AG04450 (cell line): ENCODE measurements at regions not wholly inside any gene's neighbourhood (a gene's known extent, or its start where the extent isn't known, plus 50 kb on each side); places are given as distances from the start of the nearest gene placed in this dataset.

Experiments used
- CTCF ChIA-PET: fragments of 300-600, 350-600 bp; formaldehyde crosslinking; extraction: SDS; loops from one replicate; lab custom pipeline; 2022; ENCODE audit warnings: antibody characterized with exemption, inconsistent platforms; lab: Charles Lee
- POLR2A ChIA-PET: fragments of 350-600 bp; formaldehyde crosslinking; extraction: SDS; loops from one replicate; lab custom pipeline; 2021; ENCODE audit warnings: antibody characterized with exemption, inconsistent platforms; lab: Yijun Ruan, JAX
- DNase-seq: peaks from one replicate; pipeline ENCODE4 v3.0.0-alpha.2; 2011; ENCODE audit warnings: low read depth, low spot score
- H3K27ac ChIP-seq: one replicate; pipeline ENCODE4 v1.5.1; 2012; ENCODE audit warnings: low read depth, low read length, control low read depth
- H3K27me3 ChIP-seq: one replicate; pipeline ENCODE4 v1.6.0; 2012; ENCODE audit warnings: low read length; ENCODE audit not compliant: control insufficient read depth, insufficient read depth
- H3K4me3 ChIP-seq: 2 replicates; pipeline ENCODE4 v1.5.1; 2011; ENCODE audit warnings: mild to moderate bottlenecking, low read depth, low read length, control low read depth
- H3K9me3 ChIP-seq: 2 replicates; pipeline ENCODE4 v1.5.1; 2012; ENCODE audit warnings: low read length; ENCODE audit not compliant: control insufficient read depth, insufficient read depth
- CTCF ChIP-seq: IDR thresholded peaks from 2 replicates; pipeline ENCODE4 v1.5.1; 2011; ENCODE audit warnings: low read depth, low read length, control low read depth, inconsistent platforms

- Histone ChIP-seq H3K9me3 (no peaks in the 10 kb centered on the region), H3K27me3 (no peaks in the 10 kb centered on the region), H3K27ac (no peak overlapping the region), H3K4me3 (no peak overlapping the region)
- ChIA-PET POLR2A (no interaction called here), CTCF (interaction anchor here (0.6 to 1.0 kb wide), 3 partner anchors 12 to 238 kb away, joined by 3 to 4 read pairs (median 3); no protein-coding TSS in a partner anchor)
- TF ChIP-seq CTCF, result no peak
- no peak for DNase-seq
Measured at GRCh38 chr21:16180614-16181013, 450.8 kb downstream of the USP25 start.

GRCh38 chr21:16181018-16181417 is 451.2 kb downstream of the USP25 start:
- Histone ChIP-seq H3K27me3 (no peaks in the 10 kb centered on the region), H3K9me3 (no peaks in the 10 kb centered on the region), H3K27ac (no peak overlapping the region), H3K4me3 (no peak overlapping the region)
- ChIA-PET CTCF (interaction anchor here (0.6 kb wide), 1 partner anchor 12 kb away, joined by 3 read pairs; no protein-coding TSS in a partner anchor), POLR2A (no interaction called here)
- DNase-seq, result no peak
- TF ChIP-seq CTCF, result no peak

DNA sequence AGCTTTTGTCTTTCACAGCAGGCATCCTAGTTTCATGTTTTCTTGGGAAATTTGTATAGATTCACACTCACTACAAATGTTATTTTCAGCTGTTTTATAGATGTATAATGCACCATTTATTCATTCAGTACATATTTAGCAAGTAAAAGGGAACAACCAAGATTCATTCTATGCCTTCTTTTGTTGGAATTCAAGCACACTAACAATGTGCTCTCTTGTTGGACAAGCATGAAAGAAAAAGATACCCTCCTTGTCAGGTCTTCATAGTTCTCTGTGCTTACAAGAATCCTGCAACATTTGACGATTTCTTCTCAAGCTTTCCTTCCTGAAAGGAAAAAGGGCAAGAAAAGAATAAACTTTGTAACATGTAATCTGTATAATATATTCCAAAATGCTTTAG is 456.0 kb downstream of the USP25 start:
- no peak for DNase-seq
- CTCF ChIA-PET, result interaction anchor here (0.6 to 0.9 kb wide), 2 partner anchors 9 to 165 kb away, joined by 3 read pairs; no protein-coding TSS in a partner anchor
- H3K27ac ChIP-seq, result no peak overlapping the region
- H3K9me3 ChIP-seq, result no peaks in the 10 kb centered on the region
- no peaks in the 10 kb centered on the region for H3K27me3 ChIP-seq
- no peak overlapping the region for H3K4me3 ChIP-seq
- TF ChIP-seq CTCF, result no peak
- POLR2A ChIA-PET, result no interaction called here

DNA sequence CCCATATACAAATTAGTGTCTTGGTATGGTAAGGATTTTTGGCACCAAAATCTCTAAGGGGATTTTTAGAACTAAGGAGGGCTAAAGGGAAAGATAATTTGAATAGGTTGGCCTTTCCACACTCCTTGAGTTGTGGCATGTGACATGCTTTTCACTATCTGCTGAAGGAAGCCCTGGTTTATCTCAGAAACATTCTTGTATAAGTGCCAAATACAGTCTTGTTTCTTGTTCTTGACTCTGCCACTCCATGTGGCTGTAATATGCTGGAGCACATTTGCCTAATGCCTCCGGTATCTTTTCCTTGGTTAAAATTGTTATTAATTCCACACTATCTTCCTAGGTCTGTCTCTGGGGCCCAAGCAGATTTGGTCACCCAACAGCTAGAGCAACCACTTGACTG is 457.0 kb downstream of the USP25 start:
- CTCF ChIA-PET, result interaction anchor here (0.9 kb wide), 1 partner anchor 10 kb away, joined by 3 read pairs; no protein-coding TSS in a partner anchor
- TF ChIP-seq CTCF, result no peak
- POLR2A ChIA-PET, result no interaction called here
- no peak for DNase-seq
- Histone ChIP-seq H3K27me3 (no peaks in the 10 kb centered on the region), H3K27ac (no peak overlapping the region), H3K4me3 (no peak overlapping the region), H3K9me3 (no peaks in the 10 kb centered on the region)

DNA sequence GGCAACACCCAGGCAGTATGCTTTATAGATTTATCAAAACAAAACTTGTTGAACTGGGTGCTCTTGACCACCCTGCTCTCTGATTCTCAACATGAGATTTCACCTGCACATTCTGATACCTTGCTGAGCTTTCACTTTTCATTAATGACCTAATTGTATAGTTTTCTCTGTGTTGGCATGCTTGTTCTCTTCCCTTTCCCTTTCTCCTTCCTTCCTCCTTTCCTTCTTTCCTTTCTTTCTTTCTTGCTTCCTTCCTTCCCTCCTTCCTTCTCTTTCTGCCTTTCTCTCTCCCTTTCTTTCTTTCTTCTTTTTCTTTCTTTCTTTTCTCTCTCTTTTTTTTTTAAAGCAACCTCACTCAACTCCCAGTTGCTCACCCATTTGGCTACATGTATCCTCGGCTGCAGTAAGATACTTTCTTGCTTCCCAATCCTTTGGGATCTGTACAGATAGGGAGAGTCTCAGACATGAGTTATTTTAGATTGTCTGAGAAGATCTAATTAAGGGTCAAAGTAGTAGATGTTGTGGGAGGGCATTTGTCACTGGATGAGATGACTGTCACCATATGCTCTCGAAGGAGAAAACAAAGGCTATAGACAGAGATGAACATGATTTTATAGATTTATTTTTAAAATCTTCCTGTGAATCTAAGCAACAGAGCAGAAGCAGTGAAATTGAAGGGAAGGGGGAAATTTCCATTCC is 458.0 kb downstream of the USP25 start:
- no peak for TF ChIP-seq CTCF
- CTCF ChIA-PET, result no interaction called here
- Histone ChIP-seq H3K4me3 (no peak overlapping the region), H3K27me3 (no peaks in the 10 kb centered on the region), H3K27ac (no peak overlapping the region), H3K9me3 (no peaks in the 10 kb centered on the region)
- no peak for DNase-seq
- POLR2A ChIA-PET, result no interaction called here
